SK-N-MC (cell line): ENCODE measurements at regions not wholly inside any gene's neighbourhood (a gene's known extent, or its start where the extent isn't known, plus 50 kb on each side); places are given as distances from the start of the nearest gene placed in this dataset.
"Not testable (repeated sequence)": the region's sequence is repeated elsewhere in the genome, so short reads cannot be mapped to it uniquely, and the experiment has no call there.

ENCODE experiments used
- DNase-seq: peaks from one replicate; pipeline ENCODE4 v3.0.0-alpha.2; 2011; ENCODE audit warnings: low read depth, low spot score
- H3K27ac ChIP-seq: fragments of 200-600 bp; sonication (generic); 2 replicates; pipeline ENCODE4 v1.5.1; 2016; ENCODE audit warnings: mixed run types
- H3K36me3 ChIP-seq: fragments of 200-600 bp; sonication (generic); 2 replicates; pipeline ENCODE4 v1.6.1; 2017; ENCODE audit warnings: antibody characterized with exemption, low read length, mixed read lengths; ENCODE audit not compliant: insufficient read depth
- H3K4me3 ChIP-seq: fragments of 200-600 bp; sonication (generic); 2 replicates; pipeline ENCODE4 v1.5.1; 2016
- H3K9ac ChIP-seq: fragments of 200-600 bp; sonication (generic); 2 replicates; pipeline ENCODE4 v1.8.0; 2017; ENCODE audit warnings: mixed run types, mixed read lengths; ENCODE audit not compliant: insufficient read length
- H3K9me3 ChIP-seq: fragments of 200-600 bp; sonication (generic); 2 replicates; pipeline ENCODE4 v1.6.1; 2017; ENCODE audit warnings: low read depth, mild to moderate bottlenecking, antibody characterized with exemption, low read length, moderate library complexity, mixed read lengths
- EZH2 ChIP-seq: fragments of 200-600 bp; sonication (generic); IDR thresholded peaks from one replicate; pipeline ENCODE4 v1.6.1; 2017; ENCODE audit warnings: antibody characterized with exemption
- FOXP2 ChIP-seq: optimal IDR thresholded peaks from 2 replicates; pipeline ENCODE3; 2011; ENCODE audit warnings: mild to moderate bottlenecking, moderate library complexity; ENCODE audit not compliant: insufficient read depth; ENCODE audit errors: extremely low read length, control extremely low read depth
- POLR2AphosphoS5 ChIP-seq: IDR thresholded peaks from 2 replicates; pipeline ENCODE4 v1.6.1; 2012; ENCODE audit warnings: mild to moderate bottlenecking, low read depth, low read length, borderline replicate concordance

DNA sequence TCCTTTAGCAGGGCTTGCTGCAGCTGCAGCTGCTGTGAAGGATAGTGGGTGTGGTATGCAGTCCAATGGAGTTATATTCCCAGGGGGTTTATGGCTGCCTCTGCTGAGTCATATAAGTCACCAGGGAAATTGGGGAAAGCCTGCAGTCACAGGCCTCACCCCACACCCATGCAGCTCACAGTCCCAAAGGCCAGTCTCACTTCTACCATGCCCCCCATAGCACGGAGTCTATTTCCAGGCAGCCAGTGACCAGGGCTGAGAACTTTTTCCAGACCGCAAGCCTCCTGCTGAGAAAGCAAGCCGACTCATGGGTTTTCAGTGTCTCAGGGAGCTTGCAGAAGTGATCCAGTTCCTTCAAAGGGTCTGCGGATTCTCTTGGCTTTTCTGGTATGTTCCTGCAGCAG, 322.4 kb upstream of the CLEC14A start:
- H3K9ac ChIP-seq, result no peak overlapping the region
- no peak for TF ChIP-seq EZH2
- no peak for TF ChIP-seq POLR2AphosphoS5
- no peak for TF ChIP-seq FOXP2
- H3K27ac ChIP-seq, result no peak overlapping the region
- no peak for DNase-seq
- no peaks in the 10 kb centered on the region for H3K9me3 ChIP-seq
- no peak overlapping the region for H3K4me3 ChIP-seq
- no peaks in the 10 kb centered on the region for H3K36me3 ChIP-seq

DNA sequence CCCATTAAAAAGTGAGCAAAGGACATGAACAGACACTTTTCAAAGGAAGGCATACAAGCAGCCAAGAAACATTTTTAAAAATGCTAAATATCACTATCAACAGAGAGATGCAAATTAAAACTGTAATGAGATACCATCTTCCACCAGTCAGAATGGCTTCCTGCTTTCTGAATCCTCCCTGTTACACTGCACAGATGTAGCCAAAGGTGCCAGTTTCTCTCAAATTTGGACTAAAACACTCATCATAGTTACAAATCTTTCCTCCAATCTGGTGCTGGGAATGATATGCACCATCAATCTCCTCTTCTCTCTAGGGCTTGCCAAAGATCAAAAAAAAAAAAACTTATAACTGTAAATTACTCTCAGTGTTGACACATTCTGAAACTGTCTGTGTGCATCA, 311.8 kb upstream of the CLEC14A start:
- Histone ChIP-seq H3K9ac (no peak overlapping the region), H3K9me3 (no peaks in the 10 kb centered on the region), H3K36me3 (no peaks in the 10 kb centered on the region), H3K4me3 (no peak overlapping the region), H3K27ac (no peak overlapping the region)
- TF ChIP-seq FOXP2 (no peak), EZH2 (no peak), POLR2AphosphoS5 (no peak)
- no peak for DNase-seq

DNA sequence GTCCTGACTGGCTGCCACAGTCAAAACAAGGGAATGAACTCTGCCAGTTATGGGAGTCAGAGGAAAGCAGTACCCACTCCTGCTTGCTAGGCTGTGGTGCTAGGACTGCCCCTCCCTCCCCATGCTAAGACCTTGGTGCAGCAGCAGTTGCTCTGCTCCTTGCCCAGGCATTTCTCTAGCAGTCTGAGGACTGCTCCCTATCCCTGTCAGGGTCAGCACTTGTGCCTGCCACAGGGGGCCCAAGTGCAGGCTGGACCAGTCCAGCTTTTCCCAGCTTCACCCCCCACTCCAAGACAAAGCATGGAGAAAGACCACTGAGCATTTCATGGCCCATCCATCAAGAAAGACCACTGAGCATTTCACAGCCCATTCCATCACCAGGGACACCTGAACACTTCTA, 305.8 kb upstream of the CLEC14A start:
- TF ChIP-seq EZH2 (no peak), POLR2AphosphoS5 (no peak), FOXP2 (no peak)
- H3K9ac ChIP-seq, result no peak overlapping the region
- DNase-seq, result no peak
- H3K9me3 ChIP-seq, result no peaks in the 10 kb centered on the region
- H3K36me3 ChIP-seq, result no peaks in the 10 kb centered on the region
- no peak overlapping the region for H3K4me3 ChIP-seq
- H3K27ac ChIP-seq, result no peak overlapping the region

DNA sequence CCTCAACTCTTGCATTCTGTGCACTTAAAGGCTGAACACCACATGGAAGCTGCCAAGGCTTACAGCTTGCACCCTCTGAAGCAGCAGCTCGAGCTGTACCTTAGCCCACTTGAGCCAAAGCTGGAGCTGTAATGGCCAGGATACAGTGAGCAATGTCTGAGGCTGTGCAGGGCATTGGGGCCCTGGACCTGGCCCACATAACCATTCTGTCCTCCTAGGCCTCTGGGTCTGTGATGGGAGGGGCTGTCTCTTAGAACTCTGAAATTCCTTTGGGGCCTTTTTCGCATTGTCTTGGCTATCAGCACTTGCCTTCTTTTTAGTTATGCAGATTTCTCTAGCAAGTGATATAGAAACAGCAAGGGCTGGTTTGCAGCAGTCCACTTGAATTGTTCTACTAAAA, 303.8 kb upstream of the CLEC14A start:
- no peak overlapping the region for H3K9ac ChIP-seq
- TF ChIP-seq POLR2AphosphoS5 (no peak), FOXP2 (no peak), EZH2 (no peak)
- no peak for DNase-seq
- no peaks in the 10 kb centered on the region for H3K9me3 ChIP-seq
- H3K4me3 ChIP-seq, result no peak overlapping the region
- H3K36me3 ChIP-seq, result no peaks in the 10 kb centered on the region
- H3K27ac ChIP-seq, result no peak overlapping the region

DNA sequence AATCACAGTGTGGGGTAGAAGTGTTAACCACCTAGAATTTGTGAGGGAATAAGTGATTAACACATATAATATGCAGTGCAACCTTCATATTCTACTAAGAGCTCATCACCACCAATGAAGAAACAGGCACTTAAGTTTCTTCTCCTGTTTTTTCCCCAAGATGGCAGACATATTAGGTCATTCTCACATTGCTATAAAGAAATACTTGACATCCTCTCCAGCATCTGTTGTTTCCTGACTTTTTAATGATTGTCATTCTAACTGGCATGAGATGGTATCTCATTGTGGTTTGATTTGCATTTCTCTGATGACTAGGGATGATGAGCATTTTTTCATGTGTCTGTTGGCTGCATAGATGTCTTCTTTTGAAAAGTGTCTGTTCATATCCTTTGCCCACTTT, 301.5 kb upstream of the CLEC14A start:
- not testable (repeated sequence) for DNase-seq, H3K9me3 ChIP-seq, H3K27ac ChIP-seq, H3K36me3 ChIP-seq, H3K4me3 ChIP-seq, H3K9ac ChIP-seq

DNA sequence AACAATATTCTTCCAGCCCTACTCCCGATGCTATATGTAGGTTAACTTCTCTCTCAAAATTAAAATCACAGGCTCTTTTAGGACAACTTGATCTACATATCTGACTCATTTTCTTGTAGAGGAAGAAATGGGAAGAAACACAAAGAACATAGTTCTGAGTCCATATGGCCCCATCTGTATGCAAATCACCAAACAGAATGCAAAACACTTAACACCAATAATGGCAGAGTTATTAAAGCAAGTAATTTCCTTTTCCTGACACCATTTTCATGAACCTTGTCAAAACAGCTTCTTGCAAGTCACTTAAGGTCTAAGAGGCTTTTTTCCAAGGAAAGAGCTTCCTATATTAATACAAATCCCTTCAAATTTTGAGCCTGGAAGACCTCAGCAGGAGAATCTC, 300.4 kb upstream of the CLEC14A start:
- Histone ChIP-seq H3K27ac (no peak overlapping the region), H3K4me3 (no peak overlapping the region), H3K9ac (no peak overlapping the region), H3K36me3 (no peaks in the 10 kb centered on the region), H3K9me3 (no peaks in the 10 kb centered on the region)
- DNase-seq, result no peak
- no peak for TF ChIP-seq POLR2AphosphoS5
- TF ChIP-seq FOXP2, result no peak
- TF ChIP-seq EZH2, result no peak

DNA sequence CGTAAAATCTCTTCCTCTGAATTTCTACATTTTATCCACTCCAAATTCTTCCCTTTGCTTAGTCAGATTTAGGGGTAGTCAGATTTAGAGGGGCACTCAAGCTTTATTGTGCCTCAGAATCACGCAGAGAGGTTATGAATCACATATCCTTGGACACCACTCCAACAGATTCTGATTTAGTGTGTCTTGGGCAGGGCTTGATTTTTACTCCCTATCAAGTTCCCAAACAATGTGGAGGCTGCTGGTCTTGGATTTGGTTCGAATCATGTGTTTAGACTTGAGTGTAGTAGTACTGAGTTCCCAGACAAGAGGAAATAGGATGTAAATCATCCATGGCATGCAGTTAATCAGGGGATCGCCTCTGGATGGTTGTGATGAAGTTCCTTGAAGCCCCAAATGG, 298.1 kb upstream of the CLEC14A start:
- no peaks in the 10 kb centered on the region for H3K36me3 ChIP-seq
- H3K4me3 ChIP-seq, result no peak overlapping the region
- DNase-seq, result no peak
- no peaks in the 10 kb centered on the region for H3K9me3 ChIP-seq
- H3K27ac ChIP-seq, result no peak overlapping the region
- H3K9ac ChIP-seq, result no peak overlapping the region
- TF ChIP-seq POLR2AphosphoS5, result no peak
- TF ChIP-seq EZH2, result no peak
- TF ChIP-seq FOXP2, result no peak

DNA sequence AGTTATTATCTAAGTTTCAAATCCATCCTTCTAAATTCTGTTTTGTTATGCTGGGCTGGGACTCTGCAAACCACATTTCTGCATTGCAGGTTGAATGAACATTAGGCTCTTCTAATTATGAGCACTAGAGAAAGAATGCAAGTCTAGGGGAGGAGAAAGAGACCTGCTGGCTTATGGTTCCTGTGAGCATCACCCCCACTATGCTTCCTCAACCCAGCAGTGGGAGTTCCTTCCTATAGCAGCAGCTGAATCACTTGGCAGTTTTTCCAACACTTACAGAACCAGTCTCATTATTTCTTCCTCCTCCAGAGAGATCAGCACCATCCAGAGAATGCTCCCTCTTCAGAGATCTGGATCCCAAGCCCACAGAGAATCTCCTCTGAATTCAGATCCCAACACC, 297.7 kb upstream of the CLEC14A start:
- no peak for TF ChIP-seq FOXP2
- no peak for TF ChIP-seq POLR2AphosphoS5
- TF ChIP-seq EZH2, result no peak
- H3K4me3 ChIP-seq, result no peak overlapping the region
- no peak for DNase-seq

DNA sequence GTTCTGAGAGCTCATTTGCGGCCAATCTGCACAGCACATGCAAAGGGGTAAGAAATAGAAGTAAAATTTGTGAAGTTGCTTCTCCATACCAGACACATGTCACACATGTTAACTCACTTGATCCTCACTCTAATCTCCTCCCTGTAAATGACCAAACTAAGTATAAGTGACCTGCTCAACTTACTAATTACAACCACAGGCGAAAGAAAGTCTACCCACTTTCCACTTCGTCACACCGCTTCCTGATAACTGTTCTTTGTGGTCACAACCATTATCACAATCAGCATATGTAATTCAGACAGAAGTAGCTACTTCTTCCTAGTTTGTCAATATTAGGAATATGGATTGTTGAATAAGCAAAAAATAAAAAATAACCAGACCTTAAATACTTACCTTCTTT, 293.7 kb upstream of the CLEC14A start:
- TF ChIP-seq FOXP2 (no peak), POLR2AphosphoS5 (no peak), EZH2 (no peak)
- no peak for DNase-seq
- H3K9ac ChIP-seq, result no peak overlapping the region
- H3K9me3 ChIP-seq, result no peaks in the 10 kb centered on the region
- no peak overlapping the region for H3K27ac ChIP-seq
- H3K4me3 ChIP-seq, result no peak overlapping the region
- no peaks in the 10 kb centered on the region for H3K36me3 ChIP-seq

More for the DNA sequence above, 297.7 kb upstream of the CLEC14A start:
- no peak overlapping the region for H3K27ac ChIP-seq
- no peaks in the 10 kb centered on the region for H3K36me3 ChIP-seq
- H3K9ac ChIP-seq, result no peak overlapping the region
- H3K9me3 ChIP-seq, result no peaks in the 10 kb centered on the region

DNA sequence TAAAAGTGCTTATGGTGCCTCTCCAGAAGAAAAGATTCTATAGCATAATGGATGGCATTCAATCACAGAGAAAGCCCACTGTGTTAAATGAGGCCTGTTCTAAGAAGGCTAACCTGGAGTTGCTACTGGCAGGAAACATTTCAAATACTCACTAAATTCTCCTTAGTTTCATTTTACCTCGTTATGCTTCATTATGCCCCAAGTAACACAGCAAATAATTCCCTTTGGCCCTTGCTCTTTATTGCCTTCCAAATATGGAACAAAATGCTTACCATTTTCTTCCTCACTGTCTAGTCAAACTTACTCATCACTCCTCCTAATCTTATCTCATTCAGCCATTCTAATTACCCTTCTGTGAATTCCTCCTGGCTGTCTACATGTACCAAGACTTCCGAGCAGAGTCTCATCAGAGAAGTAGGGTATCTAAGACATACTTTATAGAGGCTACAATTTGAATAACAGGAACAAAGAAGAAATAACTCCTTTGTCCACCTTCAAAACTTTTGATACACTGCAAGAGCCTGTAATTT, 292.1 kb upstream of the CLEC14A start:
- no peak overlapping the region for H3K27ac ChIP-seq
- H3K4me3 ChIP-seq, result no peak overlapping the region
- no peak overlapping the region for H3K9ac ChIP-seq
- H3K9me3 ChIP-seq, result no peaks in the 10 kb centered on the region
- TF ChIP-seq EZH2, result no peak
- DNase-seq, result no peak
- no peaks in the 10 kb centered on the region for H3K36me3 ChIP-seq
